GM20000 (cell line): ENCODE measurements at regions not wholly inside any gene's neighbourhood (a gene's known extent, or its start where the extent isn't known, plus 50 kb on each side); places are given as distances from the start of the nearest gene placed in this dataset.

Experiments used
- DNase-seq: peaks from one replicate; pipeline ENCODE4 v3.0.0; 2012; ENCODE audit warnings: low spot score
- TF ChIP-seq, protein P1 (sequence below): IDR thresholded peaks from 2 replicates; pipeline ENCODE4 v1.5.1; 2012; ENCODE audit warnings: mild to moderate bottlenecking, control low read depth; ENCODE audit errors: extremely low read depth, missing control alignments

DNA sequence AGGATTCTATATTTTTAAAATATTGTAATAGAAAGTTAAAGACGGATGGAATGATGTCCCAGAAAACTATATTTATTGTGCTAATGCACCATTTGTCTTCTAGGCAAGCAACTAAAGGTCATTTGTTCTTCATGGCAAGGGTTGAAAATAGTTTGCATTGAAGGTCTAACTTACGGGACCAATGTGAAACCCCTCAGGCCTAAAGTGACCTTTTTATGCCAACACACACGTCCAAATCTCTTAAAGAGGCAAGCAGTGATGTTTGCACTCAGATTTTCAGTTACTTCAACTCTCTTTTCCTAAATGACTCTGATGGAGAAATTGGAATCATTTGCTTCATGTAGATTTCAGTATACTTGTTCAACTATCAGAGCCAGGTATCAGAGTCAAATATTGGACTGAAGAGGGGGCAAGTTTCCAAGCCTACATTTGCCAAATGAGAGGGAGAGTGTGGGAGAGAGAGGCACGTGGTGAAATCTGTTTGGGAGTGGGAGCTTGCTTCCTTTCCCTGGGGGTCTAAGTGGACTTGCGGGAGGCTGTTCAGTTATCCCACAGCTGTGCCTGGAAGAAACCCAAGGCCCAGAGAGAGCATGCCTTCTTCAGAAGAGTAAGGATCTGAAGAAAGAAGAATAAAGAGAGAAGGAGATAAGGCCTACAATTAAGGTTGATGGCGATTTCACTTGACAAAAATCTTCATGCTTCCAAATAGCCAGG, 459.8 kb downstream of the BCAT1 start:
- no peak for DNase-seq
- TF ChIP-seq, protein P1, sequence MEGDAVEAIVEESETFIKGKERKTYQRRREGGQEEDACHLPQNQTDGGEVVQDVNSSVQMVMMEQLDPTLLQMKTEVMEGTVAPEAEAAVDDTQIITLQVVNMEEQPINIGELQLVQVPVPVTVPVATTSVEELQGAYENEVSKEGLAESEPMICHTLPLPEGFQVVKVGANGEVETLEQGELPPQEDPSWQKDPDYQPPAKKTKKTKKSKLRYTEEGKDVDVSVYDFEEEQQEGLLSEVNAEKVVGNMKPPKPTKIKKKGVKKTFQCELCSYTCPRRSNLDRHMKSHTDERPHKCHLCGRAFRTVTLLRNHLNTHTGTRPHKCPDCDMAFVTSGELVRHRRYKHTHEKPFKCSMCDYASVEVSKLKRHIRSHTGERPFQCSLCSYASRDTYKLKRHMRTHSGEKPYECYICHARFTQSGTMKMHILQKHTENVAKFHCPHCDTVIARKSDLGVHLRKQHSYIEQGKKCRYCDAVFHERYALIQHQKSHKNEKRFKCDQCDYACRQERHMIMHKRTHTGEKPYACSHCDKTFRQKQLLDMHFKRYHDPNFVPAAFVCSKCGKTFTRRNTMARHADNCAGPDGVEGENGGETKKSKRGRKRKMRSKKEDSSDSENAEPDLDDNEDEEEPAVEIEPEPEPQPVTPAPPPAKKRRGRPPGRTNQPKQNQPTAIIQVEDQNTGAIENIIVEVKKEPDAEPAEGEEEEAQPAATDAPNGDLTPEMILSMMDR = no peak

DNA sequence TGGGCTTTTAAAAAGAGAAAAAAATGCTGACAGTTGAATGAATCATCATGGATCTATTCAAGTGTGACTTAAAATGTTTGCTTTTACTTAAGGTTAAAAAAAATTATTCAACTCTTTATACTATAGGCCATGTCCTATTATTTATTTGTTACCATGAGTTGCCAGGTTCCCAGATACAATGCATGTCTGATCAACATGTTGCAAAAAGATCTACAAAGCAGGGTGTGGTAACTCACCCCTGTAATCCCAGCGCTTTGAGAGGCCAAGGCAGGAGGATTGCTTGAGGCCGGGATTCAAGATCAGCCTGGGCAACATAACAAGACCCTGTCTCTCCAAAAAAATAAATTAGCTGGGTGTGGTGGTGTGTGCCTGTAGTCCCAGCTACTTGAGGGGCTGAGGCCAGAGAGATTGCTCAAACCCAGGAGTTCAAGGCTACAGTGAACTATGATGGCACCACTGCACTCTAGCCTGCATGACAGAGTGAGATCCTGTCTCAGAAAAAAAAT, 460.8 kb downstream of the BCAT1 start:
- TF ChIP-seq, protein P1 = no peak
- DNase-seq = no peak

DNA sequence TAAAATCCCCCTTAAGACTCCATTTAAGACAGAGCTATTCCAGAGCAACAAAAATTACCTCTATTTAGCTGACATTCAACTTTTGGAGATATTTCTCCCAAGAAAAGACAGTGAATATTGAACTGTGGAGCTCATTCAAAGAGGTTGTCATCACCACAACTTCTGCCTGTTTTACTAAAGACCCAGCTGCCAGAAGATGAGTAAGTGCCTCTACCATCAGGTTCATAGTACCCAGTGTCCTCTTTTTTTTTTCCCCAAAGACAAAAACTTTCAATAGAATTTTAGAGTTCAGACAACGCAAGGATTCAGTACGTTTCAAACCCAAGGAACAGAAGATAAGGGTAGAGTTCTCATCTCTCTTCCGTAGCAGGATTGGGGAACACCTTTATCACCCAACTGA, 461.3 kb downstream of the BCAT1 start:
- TF ChIP-seq, protein P1 = no peak
- DNase-seq = no peak

DNA sequence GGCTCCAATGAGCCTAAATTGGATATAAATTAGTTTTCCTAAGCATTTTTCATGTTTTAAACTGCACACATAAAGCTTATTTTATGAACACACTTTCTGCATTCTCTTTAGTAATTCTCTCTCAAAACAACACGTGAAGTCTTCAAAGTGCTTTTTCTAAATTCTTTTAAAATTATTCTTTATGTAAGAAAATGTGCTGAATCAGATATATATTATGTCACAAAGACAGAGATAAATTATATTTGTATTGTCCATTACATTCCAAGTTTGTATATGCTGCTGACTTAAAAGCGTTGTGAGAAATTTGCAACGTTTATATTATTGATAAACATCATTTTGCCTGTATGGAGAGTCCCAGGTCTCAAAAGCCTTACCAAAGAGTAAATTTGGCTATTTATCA, 465.2 kb downstream of the BCAT1 start:
- no peak for DNase-seq
- TF ChIP-seq, protein P1 = no peak

DNA sequence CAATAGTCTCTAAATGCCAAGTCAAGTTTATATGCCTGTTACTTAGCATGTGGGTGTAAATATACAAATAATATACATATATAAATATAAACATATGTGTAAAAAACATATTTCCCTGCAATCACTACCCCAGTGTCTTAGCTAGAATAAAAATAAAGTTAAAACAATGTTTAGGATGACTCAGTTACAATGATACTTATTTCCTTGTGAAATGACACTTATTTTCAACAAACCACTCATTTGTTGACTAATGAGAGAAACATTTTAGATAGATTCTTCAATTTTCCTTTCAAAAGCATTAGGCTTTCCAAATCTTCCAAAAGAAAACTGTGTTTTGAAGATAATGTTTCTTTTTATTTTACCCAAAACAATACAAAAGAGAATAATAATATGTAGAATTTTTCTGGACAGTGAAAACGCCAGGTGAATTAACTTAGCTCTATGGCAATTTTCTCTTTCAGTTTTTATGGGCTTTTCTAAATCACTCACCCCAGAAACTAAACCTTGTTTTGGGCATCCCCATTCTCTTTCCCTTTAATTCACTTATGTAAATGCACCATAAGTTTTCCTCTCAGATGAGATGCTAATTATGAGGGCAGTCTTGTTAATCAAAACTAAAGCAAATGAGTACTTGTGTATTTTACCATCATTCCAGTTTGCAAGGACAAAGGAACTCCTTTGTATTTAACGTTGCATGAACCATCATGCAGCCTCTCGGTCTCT, 465.9 kb downstream of the BCAT1 start:
- DNase-seq = no peak
- TF ChIP-seq, protein P1 = no peak

DNA sequence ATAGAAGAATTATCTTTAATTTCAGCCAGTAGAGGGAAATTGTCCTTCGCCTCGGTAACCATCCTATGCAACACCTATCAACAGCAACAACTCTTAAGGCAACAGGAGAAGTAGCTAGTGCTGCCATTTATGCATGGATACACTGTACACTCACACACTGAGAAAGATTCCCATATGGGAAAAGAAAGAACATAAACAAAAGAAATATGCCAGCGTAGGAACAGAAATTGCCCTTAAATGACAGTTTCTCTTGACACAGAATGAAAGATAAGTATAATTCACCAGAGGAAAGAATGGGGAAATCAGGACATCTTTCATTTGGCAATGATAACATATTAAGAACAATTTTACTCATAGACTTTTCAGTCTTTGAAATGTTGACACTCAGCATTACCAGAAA, 466.9 kb downstream of the BCAT1 start:
- TF ChIP-seq, protein P1 = no peak
- DNase-seq = no peak

DNA sequence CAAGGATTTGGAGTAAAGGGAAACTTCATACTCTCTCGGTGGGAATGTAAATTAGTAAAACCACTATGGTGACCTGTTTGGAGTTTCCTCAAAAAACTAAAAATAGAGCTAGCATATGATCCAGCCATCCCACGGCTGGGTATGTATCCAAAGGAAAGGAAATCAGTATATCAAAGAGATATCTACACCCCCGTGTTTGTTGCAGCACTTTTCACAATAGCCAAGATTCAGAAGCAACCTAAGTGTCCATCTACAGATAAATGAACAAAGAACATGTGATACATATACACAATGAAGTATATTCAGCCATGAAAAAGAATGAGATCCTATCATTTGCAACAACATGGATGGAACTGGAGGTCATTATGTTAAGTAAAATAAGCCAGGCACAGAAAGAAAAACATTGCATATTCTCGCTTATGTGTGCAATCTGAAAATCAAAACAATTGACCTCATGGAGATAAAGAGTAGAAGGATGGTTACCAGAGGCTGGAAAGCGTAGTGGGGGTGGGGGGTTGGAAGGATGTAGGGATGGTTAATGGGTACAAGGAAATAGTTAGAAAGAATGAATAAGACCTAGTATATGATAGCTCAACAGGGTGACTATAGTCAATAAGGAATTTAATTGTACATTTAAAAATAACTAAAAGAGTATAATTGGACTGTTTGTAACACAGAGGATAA, 468.0 kb downstream of the BCAT1 start:
- no peak for DNase-seq
- TF ChIP-seq, protein P1 = no peak
